ENCODE measurements at regions not wholly inside any gene's neighbourhood (a gene's known extent, or its start where the extent isn't known, plus 50 kb on each side); places are given as distances from the start of the nearest gene placed in this dataset.
A peak's percentile ranks its signal among the peaks of the same experiment; 100 is the strongest.
"Not testable (repeated sequence)": the region's sequence is repeated elsewhere in the genome, so short reads cannot be mapped to it uniquely, and the experiment has no call there.

DNA sequence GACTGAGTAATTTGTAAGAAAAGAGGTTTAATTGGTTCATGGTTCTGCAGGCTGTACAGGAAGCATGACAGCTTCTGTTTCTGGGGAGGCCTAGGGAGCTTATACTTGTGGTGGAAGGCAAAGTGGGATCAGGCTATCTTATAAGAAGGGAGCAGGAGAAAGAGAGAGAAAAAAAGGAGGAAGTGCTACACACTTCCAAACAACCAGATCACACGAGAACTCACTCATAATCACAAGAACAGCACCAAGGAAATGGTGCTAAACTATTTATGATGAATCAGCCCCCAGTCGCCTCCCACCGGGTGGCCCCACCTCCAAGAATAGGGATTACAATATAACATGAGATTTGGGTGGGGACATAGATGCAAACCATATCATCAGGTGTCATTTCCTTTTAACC, 89.1 kb upstream of the KCNMA1 start:
- no peaks in the 10 kb centered on the region for H3K27me3 Mint-ChIP-seq (ENCODE audit: low read depth)
- peaks cover 21% of the 10 kb centered on the region for H3K4me1 Mint-ChIP-seq
- no peak overlapping the region for H3K27ac Mint-ChIP-seq
- no peak overlapping the region for H3K4me3 Mint-ChIP-seq
- H3K9me3 Mint-ChIP-seq = peaks cover 26% of the 10 kb centered on the region
- peaks cover 19% of the 10 kb centered on the region for H3K36me3 Mint-ChIP-seq
- TF ChIP-seq, protein P1, sequence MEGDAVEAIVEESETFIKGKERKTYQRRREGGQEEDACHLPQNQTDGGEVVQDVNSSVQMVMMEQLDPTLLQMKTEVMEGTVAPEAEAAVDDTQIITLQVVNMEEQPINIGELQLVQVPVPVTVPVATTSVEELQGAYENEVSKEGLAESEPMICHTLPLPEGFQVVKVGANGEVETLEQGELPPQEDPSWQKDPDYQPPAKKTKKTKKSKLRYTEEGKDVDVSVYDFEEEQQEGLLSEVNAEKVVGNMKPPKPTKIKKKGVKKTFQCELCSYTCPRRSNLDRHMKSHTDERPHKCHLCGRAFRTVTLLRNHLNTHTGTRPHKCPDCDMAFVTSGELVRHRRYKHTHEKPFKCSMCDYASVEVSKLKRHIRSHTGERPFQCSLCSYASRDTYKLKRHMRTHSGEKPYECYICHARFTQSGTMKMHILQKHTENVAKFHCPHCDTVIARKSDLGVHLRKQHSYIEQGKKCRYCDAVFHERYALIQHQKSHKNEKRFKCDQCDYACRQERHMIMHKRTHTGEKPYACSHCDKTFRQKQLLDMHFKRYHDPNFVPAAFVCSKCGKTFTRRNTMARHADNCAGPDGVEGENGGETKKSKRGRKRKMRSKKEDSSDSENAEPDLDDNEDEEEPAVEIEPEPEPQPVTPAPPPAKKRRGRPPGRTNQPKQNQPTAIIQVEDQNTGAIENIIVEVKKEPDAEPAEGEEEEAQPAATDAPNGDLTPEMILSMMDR (IDR thresholded peaks at IDR 0.05; ENCODE audit: unreplicated experiment) = no peak
- DNase-seq (ENCODE audit: low spot score in 2 of 2, unreplicated experiment in 2 of 2) = no peak

DNA sequence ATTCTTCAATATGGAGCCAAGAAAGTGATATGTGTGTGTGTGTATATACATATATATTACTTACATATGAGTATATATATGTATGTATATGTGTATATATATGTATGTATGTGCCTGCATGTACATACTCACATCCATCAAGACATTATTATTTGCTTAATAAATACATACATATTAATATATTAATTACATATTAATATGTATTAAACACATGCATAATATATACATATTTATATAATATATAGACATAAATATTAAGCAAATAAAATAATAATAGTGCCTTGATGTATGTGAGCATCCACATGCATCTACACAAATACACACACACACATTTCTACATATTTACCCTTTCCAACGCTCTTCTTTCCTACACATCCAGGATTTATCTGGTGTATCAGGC, 88.7 kb upstream of the KCNMA1 start:
- no peak overlapping the region for H3K4me3 Mint-ChIP-seq
- H3K27ac Mint-ChIP-seq = no peak overlapping the region
- H3K36me3 Mint-ChIP-seq = peaks cover 19% of the 10 kb centered on the region
- no peak for DNase-seq (ENCODE audit: low spot score in 2 of 2, unreplicated experiment in 2 of 2)
- TF ChIP-seq, protein P1 (IDR thresholded peaks at IDR 0.05; ENCODE audit: unreplicated experiment) = no peak
- H3K9me3 Mint-ChIP-seq = peaks cover 26% of the 10 kb centered on the region
- no peaks in the 10 kb centered on the region for H3K27me3 Mint-ChIP-seq (ENCODE audit: low read depth)
- H3K4me1 Mint-ChIP-seq = peaks cover 24% of the 10 kb centered on the region

DNA sequence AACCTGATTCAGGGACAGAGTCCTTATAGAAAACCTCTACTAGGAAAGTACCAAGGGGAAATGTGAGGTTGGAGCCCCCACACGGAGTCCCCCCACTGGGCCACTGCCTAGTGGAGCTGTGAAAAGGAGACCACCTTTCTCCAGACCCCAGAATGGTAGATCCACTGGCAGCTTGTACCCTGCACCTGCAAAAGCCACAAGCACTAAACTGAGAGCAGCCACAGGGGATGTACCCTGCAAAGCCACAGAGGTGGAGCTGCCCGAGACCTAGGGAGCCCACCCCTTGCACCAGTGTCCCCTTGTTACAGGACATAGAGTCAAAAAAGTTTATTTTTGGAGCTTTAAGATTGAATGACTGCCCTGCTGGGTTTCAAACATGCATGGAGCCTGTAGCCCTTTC, 87.2 kb upstream of the KCNMA1 start:
- Mint-ChIP-seq H3K4me3 (no peak overlapping the region), H3K27me3 (ENCODE audit: low read depth) (no peaks in the 10 kb centered on the region), H3K27ac (no peak overlapping the region), H3K36me3 (peaks cover 19% of the 10 kb centered on the region), H3K4me1 (peaks cover 24% of the 10 kb centered on the region), H3K9me3 (peaks cover 26% of the 10 kb centered on the region)
- DNase-seq (ENCODE audit: low spot score in 2 of 2, unreplicated experiment in 2 of 2) = no peak
- TF ChIP-seq, protein P1 (IDR thresholded peaks at IDR 0.05; ENCODE audit: unreplicated experiment) = no peak

DNA sequence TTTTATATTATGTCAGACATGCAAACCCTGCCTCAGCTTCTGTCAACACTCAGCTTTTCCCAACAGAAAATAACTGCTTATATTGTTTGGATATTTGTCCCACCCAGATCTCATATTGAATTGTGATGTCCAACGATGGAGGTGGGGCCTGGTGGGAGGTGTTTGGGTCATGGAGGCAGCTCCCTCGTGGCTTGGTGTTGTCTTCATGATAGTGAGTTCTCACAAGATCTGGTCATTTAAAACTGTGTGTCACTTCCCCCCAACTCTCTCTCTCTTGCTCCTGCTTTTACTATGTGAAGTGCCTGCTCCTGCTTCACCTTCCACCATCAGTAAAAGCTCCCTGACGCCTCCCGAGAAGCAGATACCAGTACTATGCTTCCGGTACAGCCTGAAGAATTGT, 85.8 kb upstream of the KCNMA1 start:
- H3K27me3 Mint-ChIP-seq (ENCODE audit: low read depth) = no peaks in the 10 kb centered on the region
- peak overlapping the region; percentile 84 for H3K27ac Mint-ChIP-seq
- H3K4me1 Mint-ChIP-seq = peaks cover 33% of the 10 kb centered on the region
- no peak overlapping the region for H3K4me3 Mint-ChIP-seq
- TF ChIP-seq, protein P1 (IDR thresholded peaks at IDR 0.05; ENCODE audit: unreplicated experiment) = no peak
- peaks cover 26% of the 10 kb centered on the region for H3K9me3 Mint-ChIP-seq
- H3K36me3 Mint-ChIP-seq = peaks cover 19% of the 10 kb centered on the region
- DNase-seq (ENCODE audit: low spot score in 2 of 2, unreplicated experiment in 2 of 2) = no peak

DNA sequence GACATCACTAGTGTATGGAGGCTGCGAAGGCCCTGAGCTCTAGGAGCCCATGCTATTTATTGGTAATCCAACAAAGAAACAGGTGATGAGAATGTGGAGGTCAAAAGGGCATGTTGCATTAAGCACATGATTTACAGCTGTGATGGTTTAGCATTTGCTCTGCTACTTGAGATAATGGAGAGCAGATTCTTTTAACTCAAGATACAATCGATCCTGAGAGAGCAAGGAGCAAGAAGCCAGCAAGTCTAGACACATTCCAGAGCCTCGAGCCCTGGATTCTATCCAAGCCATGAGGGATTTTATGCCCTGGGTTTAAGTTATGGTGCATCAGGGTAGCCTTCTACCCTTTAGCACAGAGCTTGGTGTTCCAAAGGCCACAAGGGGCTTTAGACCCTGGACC, 85.3 kb upstream of the KCNMA1 start:
- Mint-ChIP-seq H3K9me3 (peaks cover 26% of the 10 kb centered on the region), H3K4me1 (peaks cover 37% of the 10 kb centered on the region), H3K36me3 (peaks cover 19% of the 10 kb centered on the region), H3K27ac (peak overlapping the region; percentile 84)
- not testable (repeated sequence) for H3K27me3 Mint-ChIP-seq (ENCODE audit: low read depth); H3K4me3 Mint-ChIP-seq; DNase-seq (ENCODE audit: low spot score in 2 of 2, unreplicated experiment in 2 of 2)

DNA sequence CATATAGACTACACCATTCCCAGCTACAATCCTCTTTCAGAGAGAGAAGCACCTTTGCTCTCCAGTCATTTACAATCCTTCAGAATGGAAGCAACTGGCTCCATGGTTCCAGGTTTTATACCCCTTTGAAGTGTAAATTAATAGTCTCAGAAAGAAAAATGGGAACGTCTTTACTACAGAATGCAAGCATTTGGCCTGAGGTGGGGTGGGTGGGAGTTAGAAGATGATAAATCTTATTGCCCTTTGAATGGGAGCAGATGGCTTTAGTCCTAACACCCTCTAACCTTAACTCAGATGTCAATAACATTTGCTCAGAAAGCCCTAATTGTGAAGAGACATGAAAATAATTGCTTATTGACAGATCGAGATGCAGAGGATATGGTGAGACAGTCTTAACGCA, 84.2 kb upstream of the KCNMA1 start:
- Mint-ChIP-seq H3K4me1 (peaks cover 46% of the 10 kb centered on the region), H3K27ac (peak overlapping the region; percentile 84), H3K27me3 (ENCODE audit: low read depth) (no peaks in the 10 kb centered on the region), H3K4me3 (no peak overlapping the region), H3K36me3 (peaks cover 19% of the 10 kb centered on the region), H3K9me3 (peaks cover 21% of the 10 kb centered on the region)
- TF ChIP-seq, protein P1 (IDR thresholded peaks at IDR 0.05; ENCODE audit: unreplicated experiment) = no peak
- no peak for DNase-seq (ENCODE audit: low spot score in 2 of 2, unreplicated experiment in 2 of 2)
